GM19351 (cell line): ENCODE measurements at regions not wholly inside any gene's neighbourhood (a gene's known extent, or its start where the extent isn't known, plus 50 kb on each side); places are given as distances from the start of the nearest gene placed in this dataset.

ENCODE experiments used
- ATAC-seq: cut with Tn5 transposase; IDR thresholded peaks from one replicate; pipeline ENCODE4 v1.9.1; 2021; ENCODE audit warnings: mild to moderate bottlenecking, moderate library complexity; ENCODE audit not compliant: unreplicated experiment

DNA sequence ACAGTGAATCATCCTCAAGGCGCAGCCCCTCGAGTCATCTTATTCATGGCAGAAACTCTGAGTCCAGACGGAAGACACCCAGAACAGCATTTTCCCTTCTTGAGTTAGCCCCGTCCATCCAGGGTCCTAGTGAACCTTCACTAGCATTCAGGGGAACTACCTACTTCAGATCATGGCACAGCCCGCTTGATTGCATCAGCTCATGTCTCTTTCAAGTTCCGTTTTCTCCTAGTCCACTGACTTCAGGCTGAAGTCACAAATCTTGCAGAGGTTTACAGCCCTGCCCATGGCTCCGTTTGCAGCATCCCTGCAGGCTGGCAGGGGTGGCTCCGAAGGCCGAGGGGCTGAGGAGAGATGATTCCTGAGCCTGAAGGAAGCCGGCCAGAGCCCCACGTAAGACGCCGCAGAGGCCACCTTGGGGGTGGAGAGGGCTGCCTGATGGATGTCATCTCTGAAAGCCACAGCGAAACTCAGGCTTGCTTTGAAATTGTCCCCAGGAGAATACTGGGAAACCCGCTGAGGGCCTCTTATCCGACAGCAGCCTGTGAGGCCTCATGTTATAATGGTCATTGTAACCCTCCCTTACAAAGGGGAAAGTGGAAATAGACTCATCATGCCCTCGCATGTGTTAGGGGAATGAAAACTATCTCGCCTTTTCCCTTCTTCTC is 310.2 kb upstream of the AJAP1 start:
- no peak for ATAC-seq

GRCh38 chr1:4345094-4345493 is 309.3 kb upstream of the AJAP1 start:
- no peak for ATAC-seq

GRCh38 chr1:4346131-4346530 is 308.3 kb upstream of the AJAP1 start:
- no peak for ATAC-seq

- no peak for ATAC-seq
Observed at GRCh38 chr1:4351453-4351852, 303.0 kb upstream of the AJAP1 start.

DNA sequence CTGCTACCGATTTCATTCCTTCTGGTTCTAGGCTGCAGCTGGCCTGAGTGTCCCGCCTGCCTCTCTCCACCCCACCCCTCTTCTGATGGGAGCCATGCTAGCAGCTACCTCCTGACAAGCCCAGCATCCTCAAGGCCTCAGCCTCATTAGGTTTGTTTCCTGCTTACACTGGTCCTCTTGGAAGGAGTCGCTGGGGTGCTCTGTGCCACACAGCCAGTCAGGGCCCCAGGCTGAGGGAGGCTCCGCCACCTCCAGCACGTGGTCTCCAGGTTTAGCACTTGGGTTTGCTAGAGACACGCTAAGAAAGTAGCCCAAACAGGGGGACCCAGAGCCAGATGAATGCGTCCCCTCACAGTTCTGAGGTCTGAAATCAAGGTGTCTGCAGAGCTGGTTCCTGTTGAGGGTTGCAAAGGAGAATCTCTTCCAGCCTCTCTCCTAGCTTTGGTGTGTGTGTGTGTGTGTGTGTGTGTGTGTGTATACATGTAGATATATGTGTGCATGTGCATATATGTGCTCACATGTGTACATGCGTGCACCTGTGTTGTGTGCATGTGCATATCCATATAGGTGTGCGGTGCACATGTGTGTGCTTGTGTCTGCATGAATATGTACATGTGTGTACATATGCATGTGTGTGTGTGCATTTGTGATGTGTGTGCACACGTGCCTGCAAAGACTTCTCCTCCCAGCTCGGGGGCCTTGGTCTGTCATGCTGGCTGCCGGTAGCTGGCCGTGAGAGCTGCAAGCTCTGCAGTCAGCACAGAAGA is 301.1 kb upstream of the AJAP1 start:
- no peak for ATAC-seq

DNA sequence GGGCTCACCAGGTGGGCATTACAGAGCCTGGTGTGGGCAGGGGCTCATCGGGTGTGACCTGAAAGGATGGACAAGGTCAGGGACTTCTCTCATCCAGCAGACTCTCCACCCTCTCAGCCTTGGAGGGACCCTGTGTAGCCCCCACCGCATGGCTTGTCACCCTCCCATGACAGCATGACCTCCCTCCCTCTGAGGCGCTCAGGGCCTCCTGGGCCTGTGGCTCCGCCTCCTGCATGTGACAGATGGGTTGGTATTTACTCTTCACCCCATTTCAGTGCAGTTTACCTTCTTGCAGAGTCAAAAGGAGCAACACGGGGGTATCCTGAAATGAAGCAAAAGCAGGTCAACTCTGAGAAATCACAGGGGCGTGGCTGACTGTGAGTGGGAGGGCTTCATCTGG is 298.6 kb upstream of the AJAP1 start:
- ATAC-seq: no peak

GRCh38 chr1:4362314-4363044 is 291.9 kb upstream of the AJAP1 start:
- ATAC-seq: no peak

GRCh38 chr1:4366091-4366490 is 288.3 kb upstream of the AJAP1 start:
- no peak for ATAC-seq

- ATAC-seq: no peak
Observed at GRCh38 chr1:4367230-4367777, 287.1 kb upstream of the AJAP1 start.

DNA sequence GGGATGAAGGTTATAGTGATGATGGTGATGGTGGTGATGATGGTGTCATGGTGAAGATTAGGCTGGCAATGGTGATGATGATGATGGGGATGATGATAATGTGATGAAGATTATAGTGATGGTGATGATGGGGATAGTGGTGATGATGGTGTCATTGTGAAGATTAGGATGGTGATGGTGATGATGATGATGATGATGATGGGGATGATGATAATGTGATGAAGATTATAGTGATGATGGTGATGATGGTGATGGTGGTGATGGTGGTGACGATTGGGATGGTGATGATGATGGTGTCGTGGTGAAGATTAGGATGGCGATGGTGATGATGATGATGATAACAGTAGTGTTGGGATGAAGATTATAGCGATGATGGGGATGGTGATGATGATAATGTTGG is 285.1 kb upstream of the AJAP1 start:
- ATAC-seq: no peak

DNA sequence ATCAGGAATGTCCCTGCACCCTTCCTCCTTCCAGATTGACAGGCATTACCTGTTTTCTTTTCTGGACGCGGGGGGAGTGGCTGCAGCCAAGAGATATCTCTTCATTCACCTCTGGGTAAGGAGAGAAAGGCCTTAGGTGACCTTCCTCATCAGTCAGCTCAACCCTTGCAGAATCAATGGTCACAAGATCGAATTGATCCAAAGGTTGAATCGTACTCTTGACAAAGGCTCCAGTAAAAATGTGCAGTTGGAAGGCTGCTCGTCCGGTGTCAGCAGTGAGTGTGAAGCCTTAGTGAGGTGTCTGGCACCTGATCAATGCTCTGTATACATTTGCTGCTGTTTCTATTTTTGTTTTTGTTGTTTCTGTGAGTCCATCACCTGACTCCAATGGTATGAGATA is 282.6 kb upstream of the AJAP1 start:
- ATAC-seq: no peak

DNA sequence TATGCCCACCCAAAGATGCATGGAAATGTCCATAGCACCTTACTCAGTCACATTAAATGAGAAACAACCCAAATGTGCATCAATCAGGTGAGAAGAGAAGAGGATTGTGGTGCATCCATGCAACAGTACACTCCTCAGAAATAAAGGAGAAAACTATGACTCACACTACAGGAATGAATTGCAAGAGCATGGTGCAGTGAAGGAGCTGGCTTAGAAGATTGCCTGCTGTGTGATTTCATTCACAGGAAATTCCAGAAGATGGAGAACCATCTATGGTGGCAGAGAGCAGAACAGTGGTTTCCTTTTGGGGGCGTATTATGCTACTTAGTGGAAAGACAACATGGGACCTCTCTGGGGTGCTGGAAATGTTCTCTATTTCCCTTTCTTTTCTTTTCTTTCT is 278.6 kb upstream of the AJAP1 start:
- no peak for ATAC-seq

- ATAC-seq: no peak
Observed at GRCh38 chr1:4379451-4380175, 274.8 kb upstream of the AJAP1 start.

- no peak for ATAC-seq
Observed at GRCh38 chr1:4380564-4381168, 273.7 kb upstream of the AJAP1 start.

DNA sequence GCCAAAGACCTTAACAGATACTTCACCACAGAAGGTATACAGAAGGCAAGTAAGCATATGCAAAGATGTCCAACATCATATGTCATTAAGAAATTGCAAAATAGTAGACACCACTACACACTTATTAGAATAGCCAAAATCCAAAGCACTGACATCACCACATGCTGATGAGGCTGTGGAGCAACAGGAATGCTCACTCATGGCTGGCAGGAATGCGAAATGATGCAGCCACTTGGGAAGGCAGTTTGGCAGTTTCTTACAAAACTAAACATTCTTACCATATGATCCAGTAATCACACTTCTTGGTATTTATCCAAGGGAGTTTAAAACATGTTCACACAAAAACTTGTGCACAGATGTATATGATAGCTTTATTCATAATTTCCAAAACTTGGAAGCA is 261.2 kb upstream of the AJAP1 start:
- no peak for ATAC-seq

DNA sequence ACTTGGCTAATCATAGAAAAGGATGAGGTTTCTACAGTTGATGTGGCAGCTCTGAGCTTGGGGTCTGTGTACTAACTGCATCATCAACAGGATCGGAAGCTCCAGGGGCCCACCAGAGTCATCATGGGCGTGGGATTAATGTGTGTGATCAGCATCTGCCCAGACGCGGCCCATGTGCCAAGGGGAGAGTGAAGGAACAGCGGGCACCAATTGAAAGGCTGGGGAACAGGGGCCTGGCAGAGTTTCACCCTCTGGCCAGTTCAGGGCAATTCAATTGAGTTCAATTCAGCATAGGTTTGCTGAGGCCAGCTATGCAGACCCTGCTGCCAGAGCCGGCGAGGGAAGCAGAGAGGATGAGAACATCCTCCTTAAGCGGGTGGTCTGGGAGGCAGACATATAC is 260.0 kb upstream of the AJAP1 start:
- ATAC-seq: no peak

GRCh38 chr1:4395158-4395557 is 259.3 kb upstream of the AJAP1 start:
- no peak for ATAC-seq

DNA sequence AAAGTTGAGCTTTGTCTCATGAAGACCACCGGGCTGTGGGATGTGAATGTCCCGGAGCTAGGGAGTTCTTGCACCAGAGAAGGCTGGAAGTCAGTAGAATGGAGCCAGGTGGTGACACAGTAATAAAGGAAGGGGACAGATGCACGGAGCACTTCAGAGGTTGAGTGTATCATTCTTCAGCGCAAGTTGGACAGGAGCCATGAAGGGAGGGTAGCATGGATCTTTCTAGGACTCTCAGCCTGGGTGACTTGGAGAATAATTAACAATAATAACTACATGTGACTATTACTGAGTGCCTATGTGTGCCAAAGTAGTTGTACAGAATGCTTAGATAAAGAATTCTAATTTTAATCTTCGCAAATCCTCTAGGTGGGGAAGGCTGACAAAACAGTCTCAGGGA is 258.7 kb upstream of the AJAP1 start:
- ATAC-seq: no peak

GRCh38 chr1:4396551-4396950 is 257.9 kb upstream of the AJAP1 start:
- no peak for ATAC-seq

DNA sequence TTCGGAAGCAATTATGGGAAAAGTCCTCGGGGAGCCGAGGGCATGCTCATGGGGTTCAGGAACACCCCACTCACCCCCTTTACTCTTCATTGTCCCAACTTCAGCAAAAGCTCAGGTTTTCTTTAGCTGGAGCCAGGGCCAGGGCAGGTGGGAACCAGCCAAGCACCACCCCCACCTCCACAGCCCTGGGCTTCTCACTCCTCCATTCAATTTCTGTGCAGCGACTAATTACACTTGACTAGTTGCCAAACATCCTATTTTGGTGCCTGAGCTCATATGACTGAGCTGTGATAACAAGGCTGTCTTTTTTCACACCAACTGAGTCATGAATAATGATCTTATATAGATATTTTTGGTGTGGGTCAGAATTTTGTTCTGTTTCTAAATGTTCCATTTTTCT is 257.2 kb upstream of the AJAP1 start:
- ATAC-seq: no peak

DNA sequence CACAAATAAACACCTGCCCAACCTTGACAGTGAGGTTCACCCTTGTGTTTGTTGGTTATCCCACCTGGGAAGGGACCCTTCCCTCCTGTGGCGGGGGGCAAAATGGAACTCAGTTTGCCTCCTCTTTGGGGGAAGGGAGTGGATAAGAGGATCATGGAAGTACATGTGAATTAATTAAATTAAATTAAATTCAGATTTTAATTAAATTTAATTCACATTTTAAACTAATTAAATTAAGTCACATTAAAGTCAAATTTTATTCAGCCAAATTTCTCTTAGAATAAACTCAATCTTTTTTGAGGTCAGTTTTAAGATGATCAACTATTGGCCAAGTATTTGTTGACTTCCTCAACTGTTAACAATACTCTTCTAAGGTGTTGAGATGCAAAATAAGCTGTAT is 252.4 kb upstream of the AJAP1 start:
- ATAC-seq: no peak
